ENCODE measurements at regions not wholly inside any gene's neighbourhood (a gene's known extent, or its start where the extent isn't known, plus 50 kb on each side); places are given as distances from the start of the nearest gene placed in this dataset.

GRCh38 chr1:193747579-193747978 is 561.2 kb upstream of the B3GALT2 start:
- FAIRE-seq (no peak), DNase-seq (ENCODE audit: low read depth, low spot score) (no peak), ATAC-seq (no peak)
- intact Hi-C loops (cut with micrococcal nuclease; ENCODE audit: unreplicated experiment) = no loop called here
- no peak overlapping the region for H3K4me2 ChIP-seq (ENCODE audit: control insufficient read depth, insufficient read depth)
- H3K4me3 ChIP-seq = no peak overlapping the region
- CTCF ChIA-PET = no interaction called here
- POLR2A ChIA-PET = no interaction called here
- no peaks in the 10 kb centered on the region for H3K9me3 ChIP-seq (replicated peaks; ENCODE audit: control insufficient read depth, insufficient read depth, low read length)
- SMC1A ChIA-PET (ENCODE audit: uncharacterized antibody, unreplicated experiment) = no interaction called here
- TF ChIP-seq NFYA (IDR thresholded peaks at IDR 0.05; ENCODE audit: borderline replicate concordance, low read depth, low read length) (no peak), RELA (IDR thresholded peaks at IDR 0.05; ENCODE audit: borderline replicate concordance, partially characterized antibody) (no peak), TARDBP (IDR thresholded peaks at IDR 0.05; ENCODE audit: borderline replicate concordance) (no peak), RB1 (IDR thresholded peaks at IDR 0.05; ENCODE audit: borderline replicate concordance) (no peak)
- WGBS (ENCODE audit: insufficient coverage, insufficient replicate concordance, low lambda C conversion rate, missing lambda C conversion rate) = 0% methylated on average over 1 of the region's 1 CpG
- no peak overlapping the region for H3K9ac ChIP-seq (ENCODE audit: control insufficient read depth, insufficient read depth, low read length)
- H3K4me1 ChIP-seq (ENCODE audit: control insufficient read depth, insufficient read depth, low read length) = no peaks in the 10 kb centered on the region
- in situ Hi-C loops (cut with MboI) = no loop called here
- no peak overlapping the region for H3K27ac ChIP-seq (ENCODE audit: control insufficient read depth, insufficient read depth)
- H3K27me3 ChIP-seq (replicated peaks in 1 of 2; ENCODE audit: control insufficient read depth in 2 of 2, insufficient read depth in 2 of 2, low read length in 1 of 2) = no peaks in the 10 kb centered on the region
- RAD21 ChIA-PET (ENCODE audit: unreplicated experiment) = no interaction called here
- no peaks in the 10 kb centered on the region for H3K79me2 ChIP-seq (ENCODE audit: control insufficient read depth, insufficient read depth, low read length)
- no peaks in the 10 kb centered on the region for H4K20me1 ChIP-seq (ENCODE audit: control insufficient read depth, insufficient read depth)
- no TSS peak for BruUV-seq (replicated peaks)
- no peaks in the 10 kb centered on the region for H3K36me3 ChIP-seq (ENCODE audit: control insufficient read depth in 2 of 2, insufficient read depth in 2 of 2, low read length in 1 of 2)
- no peak overlapping the region for H2AFZ ChIP-seq (ENCODE audit: control insufficient read depth, low read depth, low read length)

DNA sequence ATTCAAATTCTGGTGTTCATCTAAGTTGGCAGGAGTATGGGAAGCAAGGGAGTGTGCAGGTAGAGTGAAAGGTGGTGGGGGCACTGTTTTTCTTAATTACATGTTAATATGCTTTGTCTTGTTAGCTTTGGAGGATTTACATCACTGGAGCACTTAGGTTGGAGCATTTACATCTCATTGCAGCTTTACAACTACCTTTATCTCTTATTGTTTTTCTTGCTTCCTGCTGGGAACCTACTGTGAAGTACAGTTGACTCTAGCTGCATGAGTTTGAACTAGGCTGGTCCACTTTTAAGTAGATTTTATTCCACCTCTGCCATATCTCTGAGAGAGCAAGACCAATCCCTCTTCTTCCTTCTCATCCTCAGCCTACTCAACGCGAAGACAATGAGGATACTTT is 554.8 kb upstream of the B3GALT2 start:
- H3K27me3 ChIP-seq (replicated peaks in 1 of 2; ENCODE audit: control insufficient read depth in 2 of 2, insufficient read depth in 2 of 2, low read length in 1 of 2) = no peaks in the 10 kb centered on the region
- no TSS peak for BruUV-seq (replicated peaks)
- in situ Hi-C loops (cut with MboI) (no loop called here), intact Hi-C loops (cut with micrococcal nuclease; ENCODE audit: unreplicated experiment) (no loop called here)
- ATAC-seq (no peak), FAIRE-seq (no peak), DNase-seq (ENCODE audit: low read depth, low spot score) (no peak)
- no peak overlapping the region for H3K4me3 ChIP-seq
- no peaks in the 10 kb centered on the region for H4K20me1 ChIP-seq (ENCODE audit: control insufficient read depth, insufficient read depth)
- TF ChIP-seq ZNF274 (IDR thresholded peaks at IDR 0.05; ENCODE audit: insufficient read depth, insufficient read length) (no peak), REST (IDR thresholded peaks at IDR 0.05; ENCODE audit: low read depth, low read length) (no peak)
- TF ChIP-seq, protein P1, sequence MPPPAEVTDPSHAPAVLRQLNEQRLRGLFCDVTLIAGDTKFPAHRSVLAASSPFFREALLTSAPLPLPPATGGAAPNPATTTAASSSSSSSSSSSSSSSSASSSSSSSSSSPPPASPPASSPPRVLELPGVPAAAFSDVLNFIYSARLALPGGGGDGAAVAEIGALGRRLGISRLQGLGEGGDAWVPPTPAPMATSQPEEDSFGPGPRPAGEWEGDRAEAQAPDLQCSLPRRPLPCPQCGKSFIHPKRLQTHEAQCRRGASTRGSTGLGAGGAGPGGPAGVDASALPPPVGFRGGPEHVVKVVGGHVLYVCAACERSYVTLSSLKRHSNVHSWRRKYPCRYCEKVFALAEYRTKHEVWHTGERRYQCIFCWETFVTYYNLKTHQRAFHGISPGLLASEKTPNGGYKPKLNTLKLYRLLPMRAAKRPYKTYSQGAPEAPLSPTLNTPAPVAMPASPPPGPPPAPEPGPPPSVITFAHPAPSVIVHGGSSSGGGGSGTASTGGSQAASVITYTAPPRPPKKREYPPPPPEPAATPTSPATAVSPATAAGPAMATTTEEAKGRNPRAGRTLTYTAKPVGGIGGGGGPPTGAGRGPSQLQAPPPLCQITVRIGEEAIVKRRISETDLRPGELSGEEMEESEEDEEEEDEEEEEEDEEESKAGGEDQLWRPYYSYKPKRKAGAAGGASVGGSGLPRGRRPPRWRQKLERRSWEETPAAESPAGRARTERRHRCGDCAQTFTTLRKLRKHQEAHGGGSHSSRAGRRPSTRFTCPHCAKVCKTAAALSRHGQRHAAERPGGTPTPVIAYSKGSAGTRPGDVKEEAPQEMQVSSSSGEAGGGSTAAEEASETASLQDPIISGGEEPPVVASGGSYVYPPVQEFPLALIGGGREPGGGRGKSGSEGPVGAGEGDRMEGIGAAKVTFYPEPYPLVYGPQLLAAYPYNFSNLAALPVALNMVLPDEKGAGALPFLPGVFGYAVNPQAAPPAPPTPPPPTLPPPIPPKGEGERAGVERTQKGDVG (CRISPR knock-in tag; IDR thresholded peaks at IDR 0.05) = no peak
- H3K9me3 ChIP-seq (replicated peaks; ENCODE audit: control insufficient read depth, insufficient read depth, low read length) = no peaks in the 10 kb centered on the region
- H3K4me1 ChIP-seq (ENCODE audit: control insufficient read depth, insufficient read depth, low read length) = no peaks in the 10 kb centered on the region
- no peak overlapping the region for H3K9ac ChIP-seq (ENCODE audit: control insufficient read depth, insufficient read depth, low read length)
- ChIA-PET RAD21 (ENCODE audit: unreplicated experiment) (no interaction called here), CTCF (interaction anchor here (1.8 kb wide), 1 partner anchor 12 kb away, joined by 6 read pairs; no protein-coding TSS in a partner anchor), POLR2A (no interaction called here), SMC1A (ENCODE audit: uncharacterized antibody, unreplicated experiment) (no interaction called here)
- no peaks in the 10 kb centered on the region for H3K36me3 ChIP-seq (ENCODE audit: control insufficient read depth in 2 of 2, insufficient read depth in 2 of 2, low read length in 1 of 2)
- WGBS (ENCODE audit: insufficient coverage, insufficient replicate concordance, low lambda C conversion rate, missing lambda C conversion rate) = 100% methylated on average over 2 of the region's 2 CpGs
- H3K4me2 ChIP-seq (ENCODE audit: control insufficient read depth, insufficient read depth) = no peak overlapping the region
- H3K79me2 ChIP-seq (ENCODE audit: control insufficient read depth, insufficient read depth, low read length) = no peaks in the 10 kb centered on the region
- no peak overlapping the region for H3K27ac ChIP-seq (ENCODE audit: control insufficient read depth, insufficient read depth)
- H2AFZ ChIP-seq (ENCODE audit: control insufficient read depth, low read depth, low read length) = no peak overlapping the region
